Prostate gland (tissue), 2 donors: ENCODE measurements at regions not wholly inside any gene's neighbourhood (a gene's known extent, or its start where the extent isn't known, plus 50 kb on each side); places are given as distances from the start of the nearest gene placed in this dataset.

Experiments used
- DNase-seq: peaks from one replicate; pipeline ENCODE4 v3.0.0-alpha.2; 2019; ENCODE audit warnings: low spot score
- H3K27ac ChIP-seq, 2 donors: fragments of 200-600 bp; sonication (generic); 2 replicates each; pipeline ENCODE4 v1.5.1; 2017 to 2019
- H3K27me3 ChIP-seq: fragments of 200-600 bp; sonication (generic); replicated peaks from 2 replicates; pipeline ENCODE4 v1.5.1; 2019; ENCODE audit not compliant: insufficient read depth
- H3K36me3 ChIP-seq, 2 donors: fragments of 200-600 bp; sonication (generic); 1 replicate in 1 of 2; 2 replicates in 1 of 2; pipeline versions ENCODE4 v1.5.1 to v1.8.1; 2017 to 2019
- H3K4me1 ChIP-seq: fragments of 200-600 bp; sonication (generic); replicated peaks from 2 replicates; pipeline ENCODE4 v1.5.1; 2019
- H3K4me3 ChIP-seq, 2 donors: fragments of 200-600 bp; sonication (generic); 2 replicates each; pipeline ENCODE4 v1.5.1; 2017 to 2019
- H3K9me3 ChIP-seq: fragments of 200-600 bp; sonication (generic); 2 replicates; pipeline ENCODE4 v1.5.1; 2017
- CTCF ChIP-seq, 4 experiments: fragments of 200-600 bp in 2 of 4; fragments of 450-650 bp in 2 of 4; sonication (generic) in 2 of 4; IDR thresholded peaks; 1 replicate in 3 of 4; 2 replicates in 1 of 4; pipeline ENCODE4 v1.5.1; 2016 to 2019; ENCODE audit warnings: antibody characterized with exemption in 4 of 4, mild to moderate bottlenecking in 2 of 4, moderate library complexity in 2 of 4
- POLR2A ChIP-seq: fragments of 450-650 bp; IDR thresholded peaks from one replicate; pipeline ENCODE4 v1.6.1; 2016; ENCODE audit warnings: antibody characterized with exemption, mild to moderate bottlenecking
- POLR2AphosphoS5 ChIP-seq: sonication (generic); formaldehyde crosslinking; IDR thresholded peaks from one replicate; pipeline ENCODE4 v1.6.1; 2017; ENCODE audit warnings: antibody characterized with exemption
- WGBS: methylation state at CpG from one replicate; pipeline ENCODE4 v1.1.5; 2018; 5-methylcytosine and 5-hydroxymethylcytosine counted together
- intact Hi-C: fragments of 100-400 bp; cut with DNase I; formaldehyde crosslinking; loops from one replicate; pipeline ENCODE4 v1.14.2; 2022

GRCh38 chr18:71012789-71013188 is 723.9 kb downstream of the SOCS6 start:
- TF ChIP-seq POLR2A (no peak), POLR2AphosphoS5 (no peak), CTCF (IDR thresholded peaks at IDR 0.05) (no peak)
- no peak for DNase-seq
- Histone ChIP-seq H3K9me3 (no peaks in the 10 kb centered on the region), H3K4me1 (no peaks in the 10 kb centered on the region), H3K36me3 (no peaks in the 10 kb centered on the region), H3K27ac (no peak overlapping the region), H3K27me3 (no peaks in the 10 kb centered on the region), H3K4me3 (no peak overlapping the region)
- whole genome bisulfite sequencing: 81% methylated on average over 1 of the region's 1 CpG
- intact Hi-C loops: no loop called here

DNA sequence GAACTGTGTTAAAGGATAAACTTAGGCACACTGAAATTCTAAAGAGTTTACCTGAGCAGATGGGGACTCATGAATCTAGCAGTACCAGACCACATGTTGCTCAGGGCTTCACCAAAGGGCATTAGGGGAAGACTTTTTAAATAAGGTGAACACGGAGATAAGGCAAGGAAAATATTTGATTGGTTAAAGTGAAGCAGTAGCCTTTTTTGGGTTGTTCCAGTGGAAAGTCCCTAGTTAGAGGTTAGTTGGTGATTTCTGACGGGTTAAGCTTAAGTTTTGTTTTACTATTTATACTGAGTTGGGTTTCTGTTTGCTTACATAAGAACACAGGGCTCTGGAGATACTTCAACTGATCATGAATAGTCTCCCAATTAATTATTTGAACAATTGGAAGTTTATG is 722.5 kb downstream of the SOCS6 start:
- intact Hi-C loops: no loop called here
- no peaks in the 10 kb centered on the region for H3K9me3 ChIP-seq
- no peaks in the 10 kb centered on the region for H3K36me3 ChIP-seq
- 62% methylated on average over 2 of the region's 2 CpGs for WGBS
- DNase-seq: no peak
- H3K27me3 ChIP-seq: no peaks in the 10 kb centered on the region
- no peaks in the 10 kb centered on the region for H3K4me1 ChIP-seq
- no peak overlapping the region for H3K4me3 ChIP-seq
- H3K27ac ChIP-seq: no peak overlapping the region
- TF ChIP-seq POLR2AphosphoS5: no peak
- TF ChIP-seq CTCF (IDR thresholded peaks at IDR 0.05): no peak
- no peak for TF ChIP-seq POLR2A

- DNase-seq: no peak
- H3K9me3 ChIP-seq: no peaks in the 10 kb centered on the region
- no peaks in the 10 kb centered on the region for H3K36me3 ChIP-seq
- 73% methylated on average over 3 of the region's 3 CpGs for WGBS
- intact Hi-C loops: no loop called here
- H3K27me3 ChIP-seq: no peaks in the 10 kb centered on the region
- H3K4me3 ChIP-seq: no peak overlapping the region
- TF ChIP-seq POLR2AphosphoS5 (no peak), CTCF (IDR thresholded peaks at IDR 0.05) (no peak), POLR2A (no peak)
- H3K27ac ChIP-seq: no peak overlapping the region
- no peaks in the 10 kb centered on the region for H3K4me1 ChIP-seq
These were observed 719.4 kb downstream of the SOCS6 start for GRCh38 chr18:71008257-71008656.

GRCh38 chr18:71001597-71001996 is 712.8 kb downstream of the SOCS6 start:
- Histone ChIP-seq H3K9me3 (no peaks in the 10 kb centered on the region), H3K4me1 (no peaks in the 10 kb centered on the region), H3K36me3 (no peaks in the 10 kb centered on the region), H3K27me3 (no peaks in the 10 kb centered on the region), H3K4me3 (no peak overlapping the region), H3K27ac (no peak overlapping the region)
- TF ChIP-seq POLR2AphosphoS5: no peak
- no peak for TF ChIP-seq CTCF (IDR thresholded peaks at IDR 0.05)
- no peak for TF ChIP-seq POLR2A
- no peak for DNase-seq
- intact Hi-C loops: no loop called here
- WGBS: 38% methylated on average over 2 of the region's 2 CpGs

DNA sequence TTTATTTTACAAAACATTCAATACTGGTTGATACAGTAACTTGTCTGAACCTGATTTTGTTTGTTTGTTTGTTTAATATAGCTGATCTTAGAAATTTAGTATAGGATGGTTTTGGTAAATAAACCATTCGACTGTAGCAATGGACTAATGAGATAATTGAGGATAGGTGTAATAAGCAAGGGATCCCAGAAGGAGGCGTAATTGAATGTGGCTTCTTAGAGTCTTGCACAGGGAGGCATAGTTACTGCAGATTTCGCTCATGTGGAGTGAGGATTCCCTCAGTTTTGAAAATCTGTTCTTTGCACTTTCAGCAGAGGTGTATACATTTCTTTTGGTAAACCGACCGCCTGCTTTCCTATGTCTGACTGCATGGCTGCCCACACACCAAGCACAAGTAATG is 709.6 kb downstream of the SOCS6 start:
- no peak for TF ChIP-seq POLR2A
- no peak for TF ChIP-seq POLR2AphosphoS5
- no peak for TF ChIP-seq CTCF (IDR thresholded peaks at IDR 0.05)
- H3K36me3 ChIP-seq: no peaks in the 10 kb centered on the region
- no peaks in the 10 kb centered on the region for H3K27me3 ChIP-seq
- no peak overlapping the region for H3K4me3 ChIP-seq
- H3K4me1 ChIP-seq: no peaks in the 10 kb centered on the region
- no peak overlapping the region for H3K27ac ChIP-seq
- WGBS: 75% methylated on average over 5 of the region's 5 CpGs
- no peaks in the 10 kb centered on the region for H3K9me3 ChIP-seq
- DNase-seq: no peak
- intact Hi-C loops: no loop called here
